ENCODE measurements at regions not wholly inside any gene's neighbourhood (a gene's known extent, or its start where the extent isn't known, plus 50 kb on each side); places are given as distances from the start of the nearest gene placed in this dataset.

GRCh38 chr7:131909151-131909768 is 352.8 kb upstream of the PODXL start:
- H3K4me3 ChIP-seq (ENCODE audit: low read depth, low read length): no peak overlapping the region
- DNase-seq (ENCODE audit: low read depth, low spot score): no peak
- in situ Hi-C loops (cut with HindIII; ENCODE audit: low sequenced_read_pairs): no loop called here
- no peak for TF ChIP-seq CTCF (IDR thresholded peaks at IDR 0.05; ENCODE audit: low read depth, low read length)

- DNase-seq (ENCODE audit: low read depth, low spot score): no peak
- no peak for TF ChIP-seq CTCF (IDR thresholded peaks at IDR 0.05; ENCODE audit: low read depth, low read length)
- H3K4me3 ChIP-seq (ENCODE audit: low read depth, low read length): no peak overlapping the region
- in situ Hi-C loops (cut with HindIII; ENCODE audit: low sequenced_read_pairs): no loop called here
Measured at GRCh38 chr7:131908714-131909113, 352.3 kb upstream of the PODXL start.

DNA sequence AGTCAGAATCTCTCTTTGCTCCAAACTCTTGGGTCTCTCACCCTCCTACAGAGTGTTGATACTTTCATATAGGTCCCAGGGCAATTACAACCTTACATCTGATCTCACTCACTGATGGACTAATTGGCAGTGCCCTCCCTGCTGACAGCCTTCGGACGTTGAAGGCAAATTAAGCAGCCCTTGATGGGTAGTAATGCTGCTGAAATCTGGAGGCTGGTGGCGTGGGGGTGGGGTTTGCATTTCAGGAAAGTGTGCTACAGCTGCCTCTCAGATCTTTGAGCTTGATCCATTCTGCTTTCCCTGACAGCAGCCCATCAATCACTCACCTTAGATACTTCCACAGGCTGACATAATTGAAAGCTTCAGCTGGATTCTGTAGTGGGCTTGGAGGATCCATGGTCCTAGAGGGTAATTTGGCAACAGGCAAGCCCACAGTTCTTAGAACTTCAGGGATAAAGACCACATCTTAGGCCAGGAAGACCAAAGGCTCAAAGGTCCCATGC is 349.1 kb upstream of the PODXL start:
- no peak for TF ChIP-seq CTCF (IDR thresholded peaks at IDR 0.05; ENCODE audit: low read depth, low read length)
- no peak overlapping the region for H3K4me3 ChIP-seq (ENCODE audit: low read depth, low read length)
- in situ Hi-C loops (cut with HindIII; ENCODE audit: low sequenced_read_pairs): no loop called here
- DNase-seq (ENCODE audit: low read depth, low spot score): no peak

GRCh38 chr7:131904760-131905327 is 348.4 kb upstream of the PODXL start:
- DNase-seq (ENCODE audit: low read depth, low spot score): no peak
- no peak overlapping the region for H3K4me3 ChIP-seq (ENCODE audit: low read depth, low read length)
- in situ Hi-C loops (cut with HindIII; ENCODE audit: low sequenced_read_pairs): no loop called here
- no peak for TF ChIP-seq CTCF (IDR thresholded peaks at IDR 0.05; ENCODE audit: low read depth, low read length)

GRCh38 chr7:131903315-131903714 is 346.9 kb upstream of the PODXL start:
- no peak for DNase-seq (ENCODE audit: low read depth, low spot score)
- in situ Hi-C loops (cut with HindIII; ENCODE audit: low sequenced_read_pairs): no loop called here
- no peak for TF ChIP-seq CTCF (IDR thresholded peaks at IDR 0.05; ENCODE audit: low read depth, low read length)
- H3K4me3 ChIP-seq (ENCODE audit: low read depth, low read length): no peak overlapping the region

DNA sequence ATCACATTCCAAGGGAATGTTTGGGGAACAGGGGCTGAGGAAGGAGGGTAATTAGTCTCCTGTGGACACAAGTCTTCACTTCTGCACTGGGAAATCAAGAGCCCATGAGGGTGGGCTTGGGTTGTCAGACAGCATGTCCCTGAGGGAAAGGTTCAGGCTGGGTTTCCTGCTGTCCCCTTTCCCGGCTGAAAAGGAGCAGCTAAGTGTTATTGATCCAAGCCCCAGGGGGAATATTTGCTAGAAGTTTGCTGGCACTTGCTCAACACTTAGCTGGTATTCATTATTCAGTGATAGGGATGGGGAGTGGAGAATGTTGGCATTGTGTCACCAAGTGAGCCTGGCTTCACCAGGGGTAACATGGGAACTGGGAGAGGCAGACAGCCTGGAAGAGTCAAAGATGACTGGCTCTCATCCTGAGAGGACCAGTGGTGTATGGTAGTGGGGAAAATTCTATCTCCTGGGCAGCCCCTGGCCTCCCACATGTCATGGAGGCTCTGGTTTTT is 344.4 kb upstream of the PODXL start:
- DNase-seq (ENCODE audit: low read depth, low spot score): no peak
- no peak for TF ChIP-seq CTCF (IDR thresholded peaks at IDR 0.05; ENCODE audit: low read depth, low read length)
- in situ Hi-C loops (cut with HindIII; ENCODE audit: low sequenced_read_pairs): no loop called here
- H3K4me3 ChIP-seq (ENCODE audit: low read depth, low read length): no peak overlapping the region
